ENCODE measurements at regions not wholly inside any gene's neighbourhood (a gene's known extent, or its start where the extent isn't known, plus 50 kb on each side); places are given as distances from the start of the nearest gene placed in this dataset.

DNA sequence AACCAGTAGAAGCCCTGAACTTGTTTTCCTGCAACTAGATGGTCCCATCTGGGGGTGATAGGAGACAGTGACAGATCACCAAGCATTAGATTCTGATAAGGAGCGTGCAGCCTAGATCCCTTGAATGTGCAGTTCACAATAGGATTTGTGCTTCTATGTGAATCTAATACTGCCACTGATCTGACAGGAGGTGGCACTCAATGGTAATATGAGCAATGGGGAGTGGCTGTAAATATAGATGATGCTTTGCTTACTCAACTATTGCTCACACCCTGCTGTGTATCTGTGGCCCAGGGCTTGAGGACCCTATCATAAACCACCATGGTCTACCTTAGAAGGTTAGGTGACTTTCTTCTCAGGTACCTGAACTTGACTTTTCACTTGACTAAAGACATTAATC is 417.1 kb upstream of the ARHGEF26 start:
- DNase-seq (ENCODE audit: insufficient read length, low spot score) (no peak), FAIRE-seq (no peak)

DNA sequence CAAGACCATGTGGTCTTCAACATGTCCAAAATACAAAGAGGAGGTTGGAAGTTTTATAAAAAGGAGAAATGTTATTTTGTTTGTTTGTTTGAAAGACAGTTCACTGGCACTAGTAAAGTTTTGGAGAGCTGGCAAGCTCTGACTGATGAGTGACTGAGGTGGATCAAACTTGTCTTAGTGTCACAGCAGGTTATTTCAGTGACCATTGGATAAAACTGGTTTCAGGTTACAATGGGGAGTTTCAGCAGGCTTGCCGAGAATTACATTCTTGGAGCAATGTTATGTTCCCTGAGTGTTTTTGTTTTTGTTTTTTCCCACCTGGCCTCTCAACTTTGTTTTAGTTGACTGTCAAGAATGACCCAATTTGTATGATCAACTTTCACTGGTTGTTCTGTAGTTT is 414.5 kb upstream of the ARHGEF26 start:
- no peak for DNase-seq (ENCODE audit: insufficient read length, low spot score)
- no peak for FAIRE-seq

DNA sequence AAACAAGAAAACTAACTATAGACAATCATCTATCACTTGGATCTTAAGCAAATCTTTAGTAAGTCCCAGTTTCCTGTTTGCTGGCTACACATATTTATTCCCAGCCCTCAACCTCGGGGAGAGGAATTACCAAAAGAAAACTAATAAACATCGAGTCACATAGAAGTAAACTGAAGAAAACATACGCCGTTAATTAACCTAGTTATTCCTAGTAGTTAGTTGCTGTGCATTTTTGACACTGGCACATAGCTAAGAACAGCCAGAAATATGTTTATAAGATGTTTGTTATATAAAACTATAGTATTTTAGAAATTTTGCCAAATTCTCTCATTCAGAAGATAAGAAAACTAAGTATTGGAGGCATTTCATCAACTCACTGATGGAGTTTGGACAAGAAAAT is 407.2 kb upstream of the ARHGEF26 start:
- FAIRE-seq (no peak), DNase-seq (ENCODE audit: insufficient read length, low spot score) (no peak)

DNA sequence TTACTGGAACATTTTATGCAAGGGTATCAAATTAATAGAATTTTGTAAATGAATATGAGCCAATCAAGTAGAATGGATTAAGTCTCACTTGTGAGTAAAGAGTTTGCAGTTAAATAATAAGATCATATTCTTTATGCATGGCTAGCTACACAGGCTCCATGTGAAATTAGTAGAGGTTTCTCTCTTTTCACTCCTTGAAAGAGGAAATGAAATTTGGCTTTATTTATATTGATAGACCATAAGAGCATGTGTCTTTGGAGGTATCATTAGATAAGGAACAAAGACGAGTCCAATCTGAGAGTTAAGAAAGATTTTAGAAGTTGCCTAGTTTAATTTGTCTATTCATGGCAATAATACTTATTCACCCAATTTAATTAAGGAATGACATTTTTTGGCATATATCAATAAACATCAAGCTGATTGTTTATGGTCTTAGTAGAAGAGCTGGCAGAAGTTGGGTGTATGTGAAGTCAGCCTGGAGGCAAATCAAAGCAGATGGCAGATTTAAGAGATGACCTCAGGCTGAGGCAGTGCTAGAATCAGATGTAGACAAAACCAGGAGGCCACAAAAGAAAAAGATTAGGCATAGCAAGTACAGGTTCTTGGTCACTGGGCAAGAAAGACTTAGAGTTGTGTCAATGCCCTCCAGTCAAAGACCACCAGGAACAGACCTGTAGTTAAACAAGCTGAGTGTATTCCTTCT is 406.5 kb upstream of the ARHGEF26 start:
- no peak for DNase-seq (ENCODE audit: insufficient read length, low spot score)
- FAIRE-seq: no peak

DNA sequence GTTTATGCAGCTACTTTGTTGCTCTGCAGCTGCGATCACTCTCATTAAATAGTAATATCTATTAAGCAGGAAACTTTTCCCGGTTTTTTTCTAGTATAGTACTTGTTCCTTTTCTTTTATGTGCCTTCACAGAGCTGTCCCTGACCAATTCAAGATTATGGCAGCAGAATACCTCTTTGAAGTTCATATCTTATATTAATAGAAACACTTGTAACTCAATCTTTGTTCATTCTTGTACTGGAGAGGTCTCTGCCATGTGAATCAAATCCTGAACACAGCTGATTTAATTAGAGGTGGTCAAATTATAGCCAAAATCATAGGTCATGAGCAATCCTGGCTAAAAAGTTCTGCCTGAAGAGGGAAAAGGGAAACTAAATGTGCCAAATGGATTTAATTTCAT is 399.0 kb upstream of the ARHGEF26 start:
- no peak for DNase-seq (ENCODE audit: insufficient read length, low spot score)
- no peak for FAIRE-seq

DNA sequence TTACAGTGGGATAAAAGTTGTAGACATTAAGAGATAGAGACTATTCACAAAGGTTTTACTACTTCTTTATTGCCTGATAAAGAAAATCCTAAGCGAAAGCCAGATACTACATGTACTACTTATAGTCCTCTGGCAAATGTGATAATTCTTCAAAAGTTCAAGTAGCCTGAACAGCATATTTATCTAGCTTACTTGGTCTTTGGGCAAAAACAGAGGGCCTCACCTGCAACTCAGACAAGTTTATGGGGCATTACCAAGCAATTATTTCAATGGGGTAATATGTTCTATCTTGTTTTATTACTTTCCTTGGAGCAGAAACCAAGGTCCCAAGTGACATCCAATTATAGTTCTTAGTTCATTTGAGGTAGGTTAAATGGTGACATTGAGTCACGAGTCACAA is 390.1 kb upstream of the ARHGEF26 start:
- no peak for FAIRE-seq
- no peak for DNase-seq (ENCODE audit: insufficient read length, low spot score)

DNA sequence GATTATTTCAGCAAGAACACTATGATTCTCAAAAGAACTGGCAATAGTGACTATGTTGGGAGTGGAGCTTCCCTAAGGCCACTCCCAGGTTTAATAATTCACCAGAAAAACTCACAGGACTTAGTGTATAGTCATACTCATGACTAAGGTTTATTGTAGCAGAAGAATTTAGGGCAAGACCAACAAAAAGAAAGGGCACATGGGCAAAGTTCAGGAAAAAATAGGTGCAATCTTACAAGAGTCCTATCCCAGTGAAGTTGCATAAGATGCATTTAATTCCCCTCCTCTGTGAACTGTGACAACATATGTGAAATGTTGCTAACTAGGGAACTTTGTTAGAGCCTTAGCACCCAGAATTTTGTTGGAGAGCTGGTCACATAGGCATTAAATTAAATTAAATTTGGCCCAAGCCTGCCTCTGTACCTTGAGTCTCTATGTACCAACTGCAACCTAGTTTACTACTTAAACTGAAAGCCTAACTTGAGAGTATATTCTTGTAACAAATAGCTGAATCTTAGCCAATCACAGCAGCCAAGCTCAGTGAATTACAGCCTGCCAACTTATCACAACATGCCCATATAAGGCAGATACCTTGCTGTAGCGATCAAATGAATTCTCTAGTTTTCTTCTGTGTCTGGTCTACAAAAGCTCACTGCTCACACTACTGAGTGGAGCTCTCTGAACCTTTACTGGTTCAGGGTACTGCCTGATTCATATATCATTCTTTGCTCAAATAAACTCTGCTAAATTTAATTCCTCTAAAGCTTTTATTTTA is 386.2 kb upstream of the ARHGEF26 start:
- no peak for FAIRE-seq

DNA sequence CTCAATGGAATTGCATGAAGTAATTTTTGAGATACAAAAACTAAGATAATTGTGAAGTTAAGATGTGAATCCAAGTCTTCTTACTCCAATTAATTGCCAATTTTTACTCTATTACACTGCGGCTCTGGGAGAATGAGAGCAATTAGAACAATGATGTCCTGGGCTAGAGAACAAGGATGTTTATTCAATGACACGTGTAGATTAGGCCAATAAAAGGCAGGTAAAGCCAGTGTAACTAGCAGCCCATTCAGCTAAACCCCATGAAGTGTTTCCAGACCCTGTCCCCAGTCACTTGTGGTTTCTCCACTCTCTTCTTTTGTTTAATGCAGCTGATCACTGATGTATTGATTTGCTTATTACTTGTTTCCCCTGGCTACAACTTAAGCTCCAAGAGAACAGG is 381.1 kb upstream of the ARHGEF26 start:
- DNase-seq (ENCODE audit: insufficient read length, low spot score) (no peak), FAIRE-seq (no peak)

More for the DNA sequence above, 386.2 kb upstream of the ARHGEF26 start:
- DNase-seq (ENCODE audit: insufficient read length, low spot score): no peak

DNA sequence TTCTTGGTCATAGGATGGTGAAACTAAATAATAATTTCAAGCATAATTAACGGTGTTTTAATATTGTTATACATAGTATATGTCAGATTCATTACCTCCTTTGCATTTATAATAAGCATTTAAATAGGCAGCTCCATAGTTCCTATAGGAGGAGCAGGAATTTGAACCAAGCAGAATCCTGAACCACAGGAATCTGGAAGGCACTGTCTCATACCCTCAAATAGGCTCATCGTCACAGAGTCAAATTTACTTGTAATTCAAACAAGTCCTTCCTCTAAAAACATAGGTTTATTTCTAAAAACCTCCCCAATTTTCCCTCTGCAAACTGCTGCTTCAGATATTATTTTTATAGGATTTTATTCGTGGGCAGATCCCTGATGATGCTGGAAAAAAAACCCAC is 376.3 kb upstream of the ARHGEF26 start:
- DNase-seq (ENCODE audit: insufficient read length, low spot score) (no peak), FAIRE-seq (no peak)

DNA sequence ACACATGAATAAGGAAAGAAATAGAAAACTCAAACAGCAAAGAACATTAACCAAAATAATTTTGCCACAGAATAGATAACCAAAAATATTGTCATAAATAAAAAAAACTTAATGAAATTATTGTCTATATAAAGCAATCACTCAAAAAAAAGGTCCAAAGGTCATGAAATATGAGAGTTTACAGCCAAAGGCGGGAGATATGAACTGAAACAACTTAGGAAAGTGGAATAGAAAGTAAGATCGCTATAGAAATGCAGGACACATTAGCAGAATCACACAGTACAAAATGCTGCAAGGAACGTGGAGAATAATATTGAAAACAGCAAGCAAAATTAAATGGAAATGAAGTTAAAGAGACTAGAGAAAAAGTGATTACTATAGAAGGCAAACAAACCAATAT is 375.0 kb upstream of the ARHGEF26 start:
- DNase-seq (ENCODE audit: insufficient read length, low spot score): no peak
- FAIRE-seq: no peak

DNA sequence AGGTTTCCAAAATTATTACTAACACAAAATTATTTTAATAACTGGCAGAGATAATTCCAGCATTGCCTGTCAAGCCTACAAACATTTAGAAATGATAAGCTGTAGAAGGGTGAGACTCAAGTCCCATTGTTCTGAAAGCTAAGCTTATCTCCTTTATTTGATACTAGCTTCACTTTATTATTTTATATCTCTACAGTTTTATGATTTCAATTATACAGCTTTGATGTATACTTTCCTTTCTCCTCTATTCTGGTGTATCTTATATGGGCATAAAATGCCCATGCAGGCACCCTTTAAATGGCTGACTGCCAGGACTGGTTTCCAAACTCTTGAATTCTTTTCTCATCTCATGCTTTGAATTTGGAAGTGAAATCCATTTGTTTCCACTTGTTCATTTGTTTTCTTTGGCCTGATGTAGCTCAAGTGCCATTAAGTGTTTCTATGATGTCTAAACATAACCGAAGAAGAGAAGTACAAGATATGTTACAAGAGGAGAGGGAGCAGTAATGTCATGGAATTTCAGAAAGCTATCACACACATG is 372.1 kb upstream of the ARHGEF26 start:
- DNase-seq (ENCODE audit: insufficient read length, low spot score): no peak
- no peak for FAIRE-seq

DNA sequence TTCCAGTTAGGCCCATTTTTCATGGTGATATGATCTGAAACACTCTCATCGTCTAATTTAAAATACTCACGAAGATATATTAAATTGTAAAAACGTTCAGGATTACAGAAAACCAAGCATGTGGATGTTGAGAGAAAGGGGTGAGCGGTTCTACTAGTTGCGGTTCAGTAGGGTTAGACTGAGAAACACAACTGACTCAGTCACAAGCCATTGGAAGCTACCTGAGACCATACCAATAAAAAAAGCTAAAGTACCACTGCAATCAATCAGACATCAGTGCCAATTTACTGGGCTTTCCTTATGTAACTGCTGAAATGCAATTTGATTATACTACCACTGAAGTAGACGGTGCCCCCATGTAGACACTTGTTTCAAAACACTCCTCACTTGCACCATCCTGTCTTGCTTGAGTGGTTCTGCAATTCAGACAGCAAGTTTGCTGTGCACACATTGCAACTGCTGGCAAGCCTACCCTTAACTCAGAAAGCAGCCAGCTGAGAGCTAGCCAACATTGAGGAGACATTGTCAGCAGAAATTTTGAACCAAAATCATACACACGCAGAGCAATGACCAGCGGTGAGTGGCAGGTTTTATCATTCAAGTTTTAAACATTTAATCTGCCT is 368.7 kb upstream of the ARHGEF26 start:
- FAIRE-seq: no peak
- DNase-seq (ENCODE audit: insufficient read length, low spot score): no peak

DNA sequence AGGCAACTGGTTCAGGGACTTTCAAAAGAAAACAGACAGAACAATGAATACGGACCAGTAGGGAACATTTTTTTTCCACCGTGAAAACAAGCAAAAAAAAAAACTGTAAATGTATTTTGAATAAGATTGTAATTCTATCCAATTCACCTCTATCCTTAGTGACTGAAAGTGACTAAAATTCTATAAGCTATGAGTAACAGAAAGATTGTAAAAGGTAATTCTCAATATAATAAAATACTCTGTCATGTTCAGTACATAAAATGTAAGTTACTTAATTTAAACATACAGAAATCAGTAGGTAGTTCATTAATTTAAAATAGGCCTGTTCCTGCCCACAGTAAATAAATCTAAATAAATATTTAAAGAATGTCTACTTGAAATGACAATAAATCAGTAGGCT is 368.2 kb upstream of the ARHGEF26 start:
- FAIRE-seq (no peak), DNase-seq (ENCODE audit: insufficient read length, low spot score) (no peak)

DNA sequence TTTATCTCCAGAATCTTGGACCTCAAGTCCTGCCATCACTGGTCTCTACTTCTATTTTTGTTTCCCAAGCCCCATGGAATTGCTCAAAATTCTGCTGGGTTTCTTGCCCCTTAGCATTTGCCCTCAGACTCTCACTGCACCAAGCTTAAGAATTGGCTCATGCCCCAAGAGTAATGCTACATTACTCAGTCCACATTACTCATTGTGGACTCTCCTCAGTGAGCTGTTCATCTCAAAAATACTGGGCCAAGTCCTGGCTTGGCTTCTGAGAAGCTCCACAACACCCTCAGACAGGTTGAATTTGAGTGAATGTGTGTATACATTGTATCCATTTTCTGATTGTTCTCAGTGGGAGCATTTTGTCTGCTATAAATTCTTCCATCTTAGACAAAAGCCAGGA is 364.4 kb upstream of the ARHGEF26 start:
- no peak for FAIRE-seq
- no peak for DNase-seq (ENCODE audit: insufficient read length, low spot score)

DNA sequence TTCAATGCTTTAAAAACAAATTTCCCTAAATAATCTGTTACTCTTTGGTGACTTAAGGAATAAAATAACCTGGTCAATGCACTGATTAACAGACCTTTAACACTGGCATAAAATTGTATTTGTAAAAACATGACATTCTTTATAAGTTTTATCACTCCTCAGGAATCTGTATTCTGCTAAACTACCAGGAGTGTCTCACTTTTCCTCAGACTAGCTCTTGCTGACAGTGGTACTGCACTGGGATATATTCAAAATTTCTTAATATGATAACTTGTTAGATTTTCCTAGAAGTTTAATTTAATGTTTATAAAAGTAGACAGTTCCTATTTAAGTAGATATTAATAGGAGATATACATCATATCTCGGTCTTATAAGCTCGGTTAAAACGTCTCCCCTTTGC is 363.4 kb upstream of the ARHGEF26 start:
- FAIRE-seq: no peak
- DNase-seq (ENCODE audit: insufficient read length, low spot score): no peak

DNA sequence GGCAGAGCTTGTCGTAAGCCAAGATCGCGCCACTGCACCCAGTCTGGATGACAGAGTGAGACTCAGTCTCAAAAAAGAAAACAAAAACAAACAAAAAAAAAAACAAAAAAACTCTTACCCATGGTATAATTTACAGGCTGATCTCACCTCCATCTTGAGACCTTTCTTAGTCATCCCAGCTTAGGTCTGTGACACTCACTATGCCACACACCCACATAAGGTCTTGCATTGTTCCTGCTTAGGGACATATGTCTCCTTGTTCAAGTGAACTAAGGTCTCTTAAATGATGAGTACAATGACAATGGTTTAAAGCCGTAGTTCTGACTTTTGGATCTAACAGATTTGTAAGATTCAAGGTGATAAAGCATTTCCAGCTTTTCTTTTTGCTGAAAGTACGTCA is 360.2 kb upstream of the ARHGEF26 start:
- no peak for FAIRE-seq
- no peak for DNase-seq (ENCODE audit: insufficient read length, low spot score)

DNA sequence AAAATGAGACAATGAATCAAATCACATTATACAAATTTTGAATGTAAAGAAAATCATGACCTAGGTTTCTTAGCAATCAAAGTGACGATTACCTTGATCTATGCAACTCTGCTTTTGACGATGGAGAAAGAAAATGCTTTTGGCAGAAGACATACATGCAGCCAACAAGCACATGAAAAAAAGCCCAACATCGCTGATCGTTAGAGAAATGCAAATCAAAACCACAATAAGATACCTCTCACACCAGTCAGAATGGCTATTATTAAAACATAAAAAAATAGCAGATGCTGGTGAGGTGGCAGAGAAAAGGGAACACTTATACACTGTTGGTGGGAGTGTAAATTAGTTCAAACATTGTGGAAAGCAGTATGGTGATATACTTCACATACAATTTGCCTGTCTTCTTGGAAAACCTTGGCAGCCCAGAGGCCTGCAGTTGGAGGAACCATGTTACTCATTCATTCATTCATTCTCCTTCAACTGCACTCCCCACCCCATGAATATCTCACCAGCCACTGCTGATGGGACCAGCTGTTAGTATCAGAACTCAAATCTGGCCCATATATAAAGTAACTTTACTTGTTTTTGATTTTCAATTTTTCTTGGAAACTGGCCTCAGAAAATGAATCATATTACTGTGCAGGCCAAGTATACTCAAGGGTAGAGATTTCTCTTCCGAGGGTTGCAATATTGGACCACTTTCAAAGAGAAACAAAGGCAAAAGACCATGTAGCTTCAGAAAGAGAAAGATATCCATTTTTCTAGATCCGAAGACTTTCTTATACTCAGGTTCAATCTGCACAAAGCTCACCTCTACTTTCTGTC is 358.6 kb upstream of the ARHGEF26 start:
- FAIRE-seq: no peak

DNA sequence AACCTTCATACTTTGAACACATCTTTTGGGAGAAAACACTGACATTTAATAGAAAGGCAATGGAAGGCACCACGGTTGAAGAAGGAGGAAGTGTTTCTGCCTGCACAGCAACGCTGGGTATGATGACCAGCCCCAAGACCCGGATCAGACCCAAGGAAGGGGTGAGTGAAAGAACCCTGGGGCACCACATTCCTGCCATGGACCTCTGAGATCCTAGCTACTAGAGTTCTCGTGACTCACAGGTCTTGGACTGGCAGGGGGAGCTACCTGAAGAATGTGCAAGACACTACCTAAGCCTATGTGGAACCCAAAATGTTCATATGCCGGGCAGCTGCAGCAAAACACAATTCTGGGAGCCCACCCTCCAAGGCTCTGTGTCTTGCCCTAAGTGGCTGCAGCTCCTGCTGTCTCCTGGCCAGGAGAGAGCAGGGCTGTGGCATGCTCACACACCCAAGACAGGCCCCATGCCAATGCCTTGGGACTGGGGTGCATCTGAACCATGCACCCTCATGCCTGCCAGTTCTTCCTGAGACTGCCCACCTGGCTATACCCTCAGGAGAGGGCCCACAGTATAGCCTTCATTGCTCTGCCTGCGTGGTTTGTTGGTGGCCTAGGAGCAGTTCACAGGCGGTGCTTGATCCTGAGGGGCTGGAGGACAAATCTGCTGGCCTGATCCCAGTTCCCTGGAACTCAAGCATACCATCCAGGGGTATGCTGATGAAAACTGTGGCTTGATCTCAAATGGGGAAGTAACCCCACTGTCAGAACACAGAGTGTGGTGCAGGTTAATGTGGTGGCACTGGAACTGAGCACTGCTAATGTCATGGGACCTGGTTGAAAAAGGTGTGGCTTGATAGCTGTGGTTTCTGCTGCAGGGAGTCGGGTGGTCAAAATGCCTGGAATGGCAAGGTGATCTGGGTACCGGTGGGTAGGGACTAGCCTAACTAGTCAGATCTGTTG is 353.3 kb upstream of the ARHGEF26 start:
- DNase-seq (ENCODE audit: insufficient read length, low spot score): no peak
- FAIRE-seq: peak; percentile 9

More for the DNA sequence above, 358.6 kb upstream of the ARHGEF26 start:
- no peak for DNase-seq (ENCODE audit: insufficient read length, low spot score)

DNA sequence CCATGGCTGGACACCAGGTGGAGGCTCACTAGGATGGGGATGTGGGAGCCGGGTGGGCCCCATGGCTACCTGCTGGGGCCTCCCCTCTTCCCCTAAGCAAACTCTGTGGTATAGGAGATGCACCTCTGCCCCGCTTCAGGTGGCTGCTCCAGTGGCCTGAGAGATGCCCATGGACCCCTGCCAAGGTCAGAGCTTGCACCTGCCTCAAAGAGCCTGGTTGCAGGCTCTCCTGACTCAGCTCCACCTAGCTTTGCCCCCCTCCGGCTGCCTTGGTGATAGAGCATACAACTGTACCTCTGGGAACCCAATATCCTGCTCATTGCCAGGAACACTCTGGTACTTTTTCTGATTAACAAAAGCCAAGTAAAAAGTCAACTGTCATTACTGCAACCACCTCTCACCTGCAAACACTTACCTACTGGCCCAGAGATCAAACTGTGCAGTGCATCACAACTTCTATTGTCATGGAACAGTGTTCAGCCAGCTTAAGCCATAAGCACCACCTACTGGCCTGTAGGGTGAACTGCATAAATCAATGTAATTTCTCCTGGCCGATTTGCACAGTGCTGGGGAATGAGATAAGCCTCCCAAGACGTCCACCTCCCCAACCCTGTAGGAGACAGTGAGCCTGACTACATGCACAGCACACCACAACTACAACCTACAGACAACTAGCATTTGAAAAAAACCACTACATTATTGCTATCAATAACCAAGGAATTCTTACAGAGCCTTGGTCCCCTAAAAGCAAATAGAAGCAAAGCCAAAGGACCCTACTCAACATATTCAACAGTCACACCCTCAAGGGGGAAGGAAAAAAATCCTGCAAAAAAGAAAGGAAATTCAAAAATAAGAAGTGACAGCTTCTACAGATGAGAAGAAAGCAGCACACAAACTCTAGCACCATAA is 352.4 kb upstream of the ARHGEF26 start:
- FAIRE-seq: peak; percentile 89
- peak; percentile 26 for DNase-seq (ENCODE audit: insufficient read length, low spot score)
